Osteoblast (primary cell): ENCODE measurements at regions not wholly inside any gene's neighbourhood (a gene's known extent, or its start where the extent isn't known, plus 50 kb on each side); places are given as distances from the start of the nearest gene placed in this dataset.

ENCODE experiments used
- DNase-seq: peaks from one replicate; pipeline ENCODE4 v3.0.0; 2011; ENCODE audit warnings: low spot score, mixed read lengths; ENCODE audit not compliant: insufficient read length; ENCODE audit errors: missing footprints
- H2AFZ ChIP-seq: 2 replicates; pipeline ENCODE4 v1.6.0; 2011; ENCODE audit warnings: mild to moderate bottlenecking, low read length
- H3K27ac ChIP-seq: 2 replicates; pipeline ENCODE4 v1.5.1; 2011; ENCODE audit warnings: mild to moderate bottlenecking, low read depth, low read length, moderate library complexity
- H3K27me3 ChIP-seq: 2 replicates; pipeline ENCODE4 v1.6.0; 2012; ENCODE audit warnings: mild to moderate bottlenecking, control low read depth, inconsistent platforms, low read length, moderate library complexity; ENCODE audit not compliant: insufficient read depth
- H3K36me3 ChIP-seq: 2 replicates; pipeline ENCODE4 v1.5.1; 2011; ENCODE audit warnings: mild to moderate bottlenecking, low read length, control low read depth, moderate library complexity; ENCODE audit not compliant: insufficient read depth
- H3K4me1 ChIP-seq: 2 replicates; pipeline ENCODE4 v1.5.1; 2011; ENCODE audit warnings: mild to moderate bottlenecking, low read length, control low read depth, moderate library complexity; ENCODE audit not compliant: insufficient read depth
- H3K4me2 ChIP-seq: 2 replicates; pipeline ENCODE4 v1.6.0; 2011; ENCODE audit warnings: mild to moderate bottlenecking, low read length; ENCODE audit not compliant: insufficient read depth
- H3K4me3 ChIP-seq: fragments of 200-600 bp; sonication (generic); 3 replicates; pipeline ENCODE4 v1.5.1; 2012; ENCODE audit warnings: mild to moderate bottlenecking, low read length, inconsistent platforms; ENCODE audit not compliant: insufficient read depth
- H3K79me2 ChIP-seq: 2 replicates; pipeline ENCODE4 v1.6.0; 2012; ENCODE audit warnings: mild to moderate bottlenecking, low read length, control low read depth, inconsistent platforms; ENCODE audit not compliant: insufficient read depth
- H3K9me3 ChIP-seq: 2 replicates; pipeline ENCODE4 v1.5.1; 2011; ENCODE audit warnings: low read depth, low read length, control low read depth
- H4K20me1 ChIP-seq: 2 replicates; pipeline ENCODE4 v1.6.0; 2012; ENCODE audit warnings: mild to moderate bottlenecking, low read length, control low read depth; ENCODE audit not compliant: insufficient read depth
- CTCF ChIP-seq: IDR thresholded peaks from 2 replicates; pipeline ENCODE4 v1.5.1; 2011; ENCODE audit warnings: mild to moderate bottlenecking, low read depth, low read length, moderate library complexity; ENCODE audit errors: extremely low read depth

- no peaks in the 10 kb centered on the region for H3K27me3 ChIP-seq
- no peak for TF ChIP-seq CTCF
- H3K36me3 ChIP-seq: no peaks in the 10 kb centered on the region
- no peak overlapping the region for H3K4me3 ChIP-seq
- H3K4me2 ChIP-seq: no peak overlapping the region
- H3K4me1 ChIP-seq: no peaks in the 10 kb centered on the region
- no peaks in the 10 kb centered on the region for H4K20me1 ChIP-seq
- no peaks in the 10 kb centered on the region for H3K9me3 ChIP-seq
- no peak overlapping the region for H2AFZ ChIP-seq
- no peaks in the 10 kb centered on the region for H3K79me2 ChIP-seq
- H3K27ac ChIP-seq: no peak overlapping the region
- DNase-seq: no peak
These were observed 613.8 kb downstream of the VRK1 start for GRCh38 chr14:97410667-97411620.

GRCh38 chr14:97411938-97412612 lies 614.9 kb downstream of the VRK1 start:
- H4K20me1 ChIP-seq: no peaks in the 10 kb centered on the region
- H3K27ac ChIP-seq: no peak overlapping the region
- no peak for DNase-seq
- no peak overlapping the region for H3K4me3 ChIP-seq
- H3K4me1 ChIP-seq: no peaks in the 10 kb centered on the region
- no peak overlapping the region for H2AFZ ChIP-seq
- H3K27me3 ChIP-seq: no peaks in the 10 kb centered on the region
- no peaks in the 10 kb centered on the region for H3K36me3 ChIP-seq
- no peaks in the 10 kb centered on the region for H3K79me2 ChIP-seq
- no peaks in the 10 kb centered on the region for H3K9me3 ChIP-seq
- no peak for TF ChIP-seq CTCF
- H3K4me2 ChIP-seq: no peak overlapping the region

GRCh38 chr14:97413022-97413539 lies 615.9 kb downstream of the VRK1 start:
- no peak for DNase-seq
- Histone ChIP-seq H3K9me3 (no peaks in the 10 kb centered on the region), H3K27ac (no peak overlapping the region), H3K4me3 (no peak overlapping the region), H3K79me2 (no peaks in the 10 kb centered on the region), H3K4me2 (no peak overlapping the region), H4K20me1 (no peaks in the 10 kb centered on the region), H3K27me3 (no peaks in the 10 kb centered on the region), H3K36me3 (no peaks in the 10 kb centered on the region), H3K4me1 (no peaks in the 10 kb centered on the region), H2AFZ (no peak overlapping the region)
- TF ChIP-seq CTCF: no peak
